GM23338 (cell line): ENCODE measurements at regions not wholly inside any gene's neighbourhood (a gene's known extent, or its start where the extent isn't known, plus 50 kb on each side); places are given as distances from the start of the nearest gene placed in this dataset.

Experiments used
- ATAC-seq: fragments of 200-7000 bp; cut with Tn5 transposase; 3 replicates; pipeline ENCODE4 v1.9.1; 2020
- DNase-seq: peaks from one replicate; pipeline ENCODE4 v3.0.0-alpha.2; 2015; ENCODE audit warnings: low spot score
- H2AFZ ChIP-seq: fragments of 200-600 bp; sonication (generic); 2 replicates; pipeline ENCODE4 v1.8.0; 2016; ENCODE audit warnings: antibody characterized with exemption, mild to moderate bottlenecking, moderate library complexity
- H3F3A ChIP-seq: fragments of 200-600 bp; sonication (generic); replicated peaks from 2 replicates; pipeline ENCODE4 v1.8.0; 2017; ENCODE audit warnings: antibody characterized with exemption, mixed run types, low read depth
- H3K27ac ChIP-seq: fragments of 200-600 bp; sonication (generic); 2 replicates; pipeline ENCODE4 v1.6.1; 2016; ENCODE audit warnings: low read depth
- H3K27me3 ChIP-seq: fragments of 200-600 bp; sonication (generic); 2 replicates; pipeline ENCODE4 v1.8.0; 2016; ENCODE audit warnings: mild to moderate bottlenecking, mixed run types, moderate library complexity; ENCODE audit not compliant: insufficient read depth
- H3K36me3 ChIP-seq: fragments of 200-600 bp; sonication (generic); 2 replicates; pipeline ENCODE4 v1.8.0; 2016; ENCODE audit warnings: mild to moderate bottlenecking; ENCODE audit not compliant: insufficient read depth
- H3K4me1 ChIP-seq: fragments of 200-600 bp; sonication (generic); 2 replicates; pipeline ENCODE4 v1.8.0; 2016; ENCODE audit warnings: mild to moderate bottlenecking, moderate library complexity; ENCODE audit not compliant: insufficient read depth
- H3K4me2 ChIP-seq: fragments of 200-600 bp; sonication (generic); 2 replicates; pipeline ENCODE4 v1.7.1; 2017; ENCODE audit warnings: mixed run types
- H3K4me3 ChIP-seq: fragments of 200-600 bp; sonication (generic); 2 replicates; pipeline ENCODE4 v1.6.1; 2016; ENCODE audit warnings: mixed run types
- H3K79me2 ChIP-seq: fragments of 200-600 bp; sonication (generic); replicated peaks from 2 replicates; pipeline ENCODE4 v1.8.0; 2017; ENCODE audit warnings: mild to moderate bottlenecking; ENCODE audit not compliant: insufficient read depth
- H3K9me2 ChIP-seq: fragments of 200-600 bp; sonication (generic); 2 replicates; pipeline ENCODE4 v1.8.0; 2017; ENCODE audit not compliant: insufficient read depth
- H4K20me1 ChIP-seq: fragments of 200-600 bp; sonication (generic); replicated peaks from 2 replicates; pipeline ENCODE4 v1.8.0; 2017; ENCODE audit warnings: mild to moderate bottlenecking; ENCODE audit not compliant: insufficient read depth
- H3K27ac Mint-ChIP-seq: 2 replicates; pipeline ENCODE4 v1.8.0; 2020; ENCODE audit warnings: inconsistent platforms, mild to moderate bottlenecking, moderate library complexity, mixed read lengths
- H3K27me3 Mint-ChIP-seq: 3 replicates; pipeline ENCODE4 v1.8.0; 2022; ENCODE audit warnings: low read depth, mild to moderate bottlenecking, moderate library complexity, mixed read lengths, inconsistent platforms; ENCODE audit not compliant: insufficient read depth, poor library complexity
- H3K36me3 Mint-ChIP-seq: 3 replicates; pipeline ENCODE4 v1.8.0; 2021; ENCODE audit warnings: low read depth, mild to moderate bottlenecking, inconsistent platforms, moderate library complexity, mixed read lengths
- H3K4me1 Mint-ChIP-seq: 3 replicates; pipeline ENCODE4 v1.8.0; 2020; ENCODE audit warnings: mild to moderate bottlenecking, inconsistent platforms, mixed read lengths
- H3K4me3 Mint-ChIP-seq: 3 replicates; pipeline ENCODE4 v1.8.0; 2021; ENCODE audit warnings: moderate library complexity, mild to moderate bottlenecking, inconsistent platforms, mixed read lengths
- H3K9me3 Mint-ChIP-seq: 3 replicates; pipeline ENCODE4 v1.8.0; 2020; ENCODE audit warnings: moderate library complexity, mild to moderate bottlenecking, inconsistent platforms, mixed read lengths
- CREB1 ChIP-seq: fragments of 250-450 bp; sonication (Bioruptor Pico); IDR thresholded peaks from 2 replicates; pipeline ENCODE4 v1.5.0; 2020; ENCODE audit warnings: low read depth, mild to moderate bottlenecking, moderate library complexity
- EZH2 ChIP-seq: fragments of 200-600 bp; sonication (generic); IDR thresholded peaks from one replicate; pipeline ENCODE4 v1.8.0; 2017; ENCODE audit warnings: antibody characterized with exemption, mild to moderate bottlenecking, low read depth; ENCODE audit not compliant: unreplicated experiment
- EZH2phosphoT487 ChIP-seq: fragments of 200-600 bp; sonication (generic); IDR thresholded peaks from one replicate; pipeline ENCODE4 v1.8.1; 2018; ENCODE audit warnings: antibody characterized with exemption; ENCODE audit not compliant: unreplicated experiment
- JUNB ChIP-seq: IDR thresholded peaks from one replicate; pipeline ENCODE4 v1.6.1; 2016; ENCODE audit warnings: antibody characterized with exemption; ENCODE audit not compliant: unreplicated experiment
- NANOG ChIP-seq: IDR thresholded peaks from 2 replicates; pipeline ENCODE4 v1.6.1; 2016; ENCODE audit warnings: antibody characterized with exemption, borderline replicate concordance
- POLR2AphosphoS5 ChIP-seq: IDR thresholded peaks from 2 replicates; pipeline ENCODE4 v1.6.1; 2016; ENCODE audit warnings: antibody characterized with exemption, low read depth
- STAT1 ChIP-seq: IDR thresholded peaks from one replicate; pipeline ENCODE4 v1.6.1; 2016; ENCODE audit warnings: antibody characterized with exemption; ENCODE audit not compliant: unreplicated experiment
- ZNF114 ChIP-seq: fragments of 250-450 bp; sonication (Bioruptor Pico); IDR thresholded peaks from 2 replicates; pipeline ENCODE4 v1.5.0; 2020; ENCODE audit warnings: mild to moderate bottlenecking, moderate library complexity
- ZNF331 ChIP-seq: fragments of 250-450 bp; sonication (Bioruptor Pico); IDR thresholded peaks from 2 replicates; pipeline ENCODE4 v1.5.0; 2020; ENCODE audit warnings: low read depth, mild to moderate bottlenecking, moderate library complexity
- ZNF462 ChIP-seq: fragments of 250-450 bp; sonication (Bioruptor Pico); IDR thresholded peaks from 2 replicates; pipeline ENCODE4 v1.5.0; 2020; ENCODE audit warnings: mild to moderate bottlenecking, moderate library complexity
- TF ChIP-seq, protein P1 (sequence below): IDR thresholded peaks from 2 replicates; pipeline ENCODE4 v1.6.1; 2016; ENCODE audit warnings: antibody characterized with exemption
- TF ChIP-seq, protein P2 (sequence below): IDR thresholded peaks from one replicate; pipeline ENCODE4 v1.6.1; 2018; ENCODE audit warnings: antibody characterized with exemption; ENCODE audit not compliant: unreplicated experiment
- TF ChIP-seq, protein P3 (sequence below), 2 experiments: fragments of 200-600 bp in 1 of 2; sonication (generic) in 1 of 2; conservative IDR thresholded peaks; 2 replicates each; pipeline versions ENCODE4 v1.5.1 to v1.6.1; 2016 to 2017; ENCODE audit warnings: antibody characterized with exemption in 2 of 2, low read depth in 2 of 2, mild to moderate bottlenecking in 2 of 2, moderate library complexity in 1 of 2

- H3K4me3 Mint-ChIP-seq = no peak overlapping the region
- H2AFZ ChIP-seq = no peak overlapping the region
- no peaks in the 10 kb centered on the region for H3K9me2 ChIP-seq
- H3K27ac ChIP-seq = no peak overlapping the region
- H3K27ac Mint-ChIP-seq = no peak overlapping the region
- no peaks in the 10 kb centered on the region for H3K36me3 ChIP-seq
- no peak overlapping the region for H3K4me2 ChIP-seq
- no peaks in the 10 kb centered on the region for H3K79me2 ChIP-seq
- no peaks in the 10 kb centered on the region for H3K4me1 Mint-ChIP-seq
- no peaks in the 10 kb centered on the region for H3K9me3 Mint-ChIP-seq
- H3F3A ChIP-seq = no peaks in the 10 kb centered on the region
- H3K27me3 ChIP-seq = no peaks in the 10 kb centered on the region
- TF ChIP-seq ZNF462 (CRISPR knock-in tag) (no peak), POLR2AphosphoS5 (no peak), NANOG (no peak), EZH2 (no peak), CREB1 (CRISPR knock-in tag) (no peak), JUNB (no peak), ZNF331 (CRISPR knock-in tag) (no peak), EZH2phosphoT487 (no peak), STAT1 (no peak), ZNF114 (no peak)
- TF ChIP-seq, protein P1, sequence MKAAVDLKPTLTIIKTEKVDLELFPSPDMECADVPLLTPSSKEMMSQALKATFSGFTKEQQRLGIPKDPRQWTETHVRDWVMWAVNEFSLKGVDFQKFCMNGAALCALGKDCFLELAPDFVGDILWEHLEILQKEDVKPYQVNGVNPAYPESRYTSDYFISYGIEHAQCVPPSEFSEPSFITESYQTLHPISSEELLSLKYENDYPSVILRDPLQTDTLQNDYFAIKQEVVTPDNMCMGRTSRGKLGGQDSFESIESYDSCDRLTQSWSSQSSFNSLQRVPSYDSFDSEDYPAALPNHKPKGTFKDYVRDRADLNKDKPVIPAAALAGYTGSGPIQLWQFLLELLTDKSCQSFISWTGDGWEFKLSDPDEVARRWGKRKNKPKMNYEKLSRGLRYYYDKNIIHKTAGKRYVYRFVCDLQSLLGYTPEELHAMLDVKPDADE = no peak
- TF ChIP-seq, protein P2, sequence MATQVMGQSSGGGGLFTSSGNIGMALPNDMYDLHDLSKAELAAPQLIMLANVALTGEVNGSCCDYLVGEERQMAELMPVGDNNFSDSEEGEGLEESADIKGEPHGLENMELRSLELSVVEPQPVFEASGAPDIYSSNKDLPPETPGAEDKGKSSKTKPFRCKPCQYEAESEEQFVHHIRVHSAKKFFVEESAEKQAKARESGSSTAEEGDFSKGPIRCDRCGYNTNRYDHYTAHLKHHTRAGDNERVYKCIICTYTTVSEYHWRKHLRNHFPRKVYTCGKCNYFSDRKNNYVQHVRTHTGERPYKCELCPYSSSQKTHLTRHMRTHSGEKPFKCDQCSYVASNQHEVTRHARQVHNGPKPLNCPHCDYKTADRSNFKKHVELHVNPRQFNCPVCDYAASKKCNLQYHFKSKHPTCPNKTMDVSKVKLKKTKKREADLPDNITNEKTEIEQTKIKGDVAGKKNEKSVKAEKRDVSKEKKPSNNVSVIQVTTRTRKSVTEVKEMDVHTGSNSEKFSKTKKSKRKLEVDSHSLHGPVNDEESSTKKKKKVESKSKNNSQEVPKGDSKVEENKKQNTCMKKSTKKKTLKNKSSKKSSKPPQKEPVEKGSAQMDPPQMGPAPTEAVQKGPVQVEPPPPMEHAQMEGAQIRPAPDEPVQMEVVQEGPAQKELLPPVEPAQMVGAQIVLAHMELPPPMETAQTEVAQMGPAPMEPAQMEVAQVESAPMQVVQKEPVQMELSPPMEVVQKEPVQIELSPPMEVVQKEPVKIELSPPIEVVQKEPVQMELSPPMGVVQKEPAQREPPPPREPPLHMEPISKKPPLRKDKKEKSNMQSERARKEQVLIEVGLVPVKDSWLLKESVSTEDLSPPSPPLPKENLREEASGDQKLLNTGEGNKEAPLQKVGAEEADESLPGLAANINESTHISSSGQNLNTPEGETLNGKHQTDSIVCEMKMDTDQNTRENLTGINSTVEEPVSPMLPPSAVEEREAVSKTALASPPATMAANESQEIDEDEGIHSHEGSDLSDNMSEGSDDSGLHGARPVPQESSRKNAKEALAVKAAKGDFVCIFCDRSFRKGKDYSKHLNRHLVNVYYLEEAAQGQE = no peak
- TF ChIP-seq, protein P3, sequence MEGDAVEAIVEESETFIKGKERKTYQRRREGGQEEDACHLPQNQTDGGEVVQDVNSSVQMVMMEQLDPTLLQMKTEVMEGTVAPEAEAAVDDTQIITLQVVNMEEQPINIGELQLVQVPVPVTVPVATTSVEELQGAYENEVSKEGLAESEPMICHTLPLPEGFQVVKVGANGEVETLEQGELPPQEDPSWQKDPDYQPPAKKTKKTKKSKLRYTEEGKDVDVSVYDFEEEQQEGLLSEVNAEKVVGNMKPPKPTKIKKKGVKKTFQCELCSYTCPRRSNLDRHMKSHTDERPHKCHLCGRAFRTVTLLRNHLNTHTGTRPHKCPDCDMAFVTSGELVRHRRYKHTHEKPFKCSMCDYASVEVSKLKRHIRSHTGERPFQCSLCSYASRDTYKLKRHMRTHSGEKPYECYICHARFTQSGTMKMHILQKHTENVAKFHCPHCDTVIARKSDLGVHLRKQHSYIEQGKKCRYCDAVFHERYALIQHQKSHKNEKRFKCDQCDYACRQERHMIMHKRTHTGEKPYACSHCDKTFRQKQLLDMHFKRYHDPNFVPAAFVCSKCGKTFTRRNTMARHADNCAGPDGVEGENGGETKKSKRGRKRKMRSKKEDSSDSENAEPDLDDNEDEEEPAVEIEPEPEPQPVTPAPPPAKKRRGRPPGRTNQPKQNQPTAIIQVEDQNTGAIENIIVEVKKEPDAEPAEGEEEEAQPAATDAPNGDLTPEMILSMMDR (conservative IDR thresholded peaks at IDR 0.05; ENCODE audit: low read depth in 2 of 2) = no peak
- no peaks in the 10 kb centered on the region for H3K27me3 Mint-ChIP-seq
- ATAC-seq = no peak
- no peaks in the 10 kb centered on the region for H3K4me1 ChIP-seq
- H3K36me3 Mint-ChIP-seq = no peaks in the 10 kb centered on the region
- no peak overlapping the region for H3K4me3 ChIP-seq
- H4K20me1 ChIP-seq = no peaks in the 10 kb centered on the region
- no peak for DNase-seq
Measured at GRCh38 chr4:91758487-91758886, 545.3 kb upstream of the GRID2 start.
